ENCODE measurements at regions not wholly inside any gene's neighbourhood (a gene's known extent, or its start where the extent isn't known, plus 50 kb on each side); places are given as distances from the start of the nearest gene placed in this dataset.
"Not testable (repeated sequence)": the region's sequence is repeated elsewhere in the genome, so short reads cannot be mapped to it uniquely, and the experiment has no call there.

DNA sequence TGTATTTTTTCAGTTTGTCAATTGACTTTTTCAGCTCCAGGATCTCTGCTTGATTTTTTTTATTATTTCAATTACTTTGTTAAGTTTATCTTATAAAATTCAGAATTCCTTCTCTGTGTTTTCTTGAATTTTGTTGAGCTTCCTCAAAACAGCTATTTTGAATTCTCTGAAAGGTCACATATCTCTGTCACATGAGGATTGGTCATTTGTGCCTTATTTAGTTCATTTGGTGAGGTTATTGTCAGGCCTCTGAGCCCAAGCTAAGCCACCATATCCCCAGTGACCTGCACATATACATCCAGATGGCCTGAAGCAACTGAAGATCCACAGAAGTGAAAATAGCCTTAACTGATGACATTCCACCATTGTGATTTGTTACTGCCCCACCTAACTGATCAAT is 98.4 kb upstream of the SETMAR start:
- TF ChIP-seq, protein P1, sequence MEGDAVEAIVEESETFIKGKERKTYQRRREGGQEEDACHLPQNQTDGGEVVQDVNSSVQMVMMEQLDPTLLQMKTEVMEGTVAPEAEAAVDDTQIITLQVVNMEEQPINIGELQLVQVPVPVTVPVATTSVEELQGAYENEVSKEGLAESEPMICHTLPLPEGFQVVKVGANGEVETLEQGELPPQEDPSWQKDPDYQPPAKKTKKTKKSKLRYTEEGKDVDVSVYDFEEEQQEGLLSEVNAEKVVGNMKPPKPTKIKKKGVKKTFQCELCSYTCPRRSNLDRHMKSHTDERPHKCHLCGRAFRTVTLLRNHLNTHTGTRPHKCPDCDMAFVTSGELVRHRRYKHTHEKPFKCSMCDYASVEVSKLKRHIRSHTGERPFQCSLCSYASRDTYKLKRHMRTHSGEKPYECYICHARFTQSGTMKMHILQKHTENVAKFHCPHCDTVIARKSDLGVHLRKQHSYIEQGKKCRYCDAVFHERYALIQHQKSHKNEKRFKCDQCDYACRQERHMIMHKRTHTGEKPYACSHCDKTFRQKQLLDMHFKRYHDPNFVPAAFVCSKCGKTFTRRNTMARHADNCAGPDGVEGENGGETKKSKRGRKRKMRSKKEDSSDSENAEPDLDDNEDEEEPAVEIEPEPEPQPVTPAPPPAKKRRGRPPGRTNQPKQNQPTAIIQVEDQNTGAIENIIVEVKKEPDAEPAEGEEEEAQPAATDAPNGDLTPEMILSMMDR (IDR thresholded peaks at IDR 0.05), result not testable (repeated sequence)
- not testable (repeated sequence) for TF ChIP-seq POLR2A (IDR thresholded peaks at IDR 0.05)

Data from heart left ventricle (tissue), 13 donors.